GM10266 (cell line): ENCODE measurements at regions not wholly inside any gene's neighbourhood (a gene's known extent, or its start where the extent isn't known, plus 50 kb on each side); places are given as distances from the start of the nearest gene placed in this dataset.
"Not testable (repeated sequence)": the region's sequence is repeated elsewhere in the genome, so short reads cannot be mapped to it uniquely, and the experiment has no call there.

Source experiments
- DNase-seq: peaks from one replicate; pipeline ENCODE4 v3.0.0; 2012; ENCODE audit errors: extremely low spot score
- CTCF ChIP-seq: IDR thresholded peaks from 2 replicates; pipeline ENCODE4 v1.5.1; 2012; ENCODE audit warnings: mild to moderate bottlenecking, low read depth; ENCODE audit not compliant: control insufficient read depth, insufficient read depth; ENCODE audit errors: missing control alignments

GRCh38 chr11:87819151-87819550 is 356.1 kb downstream of the RAB38 start:
- DNase-seq = no peak
- no peak for TF ChIP-seq CTCF

- DNase-seq = no peak
- no peak for TF ChIP-seq CTCF
Observed at GRCh38 chr11:87812571-87813365, 362.5 kb downstream of the RAB38 start.

- DNase-seq = no peak
- TF ChIP-seq CTCF = no peak
Observed at GRCh38 chr11:87810486-87810885, 364.8 kb downstream of the RAB38 start.

GRCh38 chr11:87809256-87809655 is 366.0 kb downstream of the RAB38 start:
- DNase-seq = no peak
- TF ChIP-seq CTCF = no peak

- no peak for DNase-seq
Observed at GRCh38 chr11:87804176-87804575, 371.1 kb downstream of the RAB38 start.

GRCh38 chr11:87803748-87804147 is 371.5 kb downstream of the RAB38 start:
- DNase-seq = no peak
- TF ChIP-seq CTCF = no peak

More at GRCh38 chr11:87804176-87804575, 371.1 kb downstream of the RAB38 start:
- no peak for TF ChIP-seq CTCF

- not testable (repeated sequence) for DNase-seq
Observed at GRCh38 chr11:87784862-87785261, 390.4 kb downstream of the RAB38 start.

GRCh38 chr11:87780068-87780413 is 395.2 kb downstream of the RAB38 start:
- no peak for TF ChIP-seq CTCF
- DNase-seq = no peak
